NCI-H1105 treated with DMSO at 0.1 percent for 48 hours (cell line): ENCODE measurements at regions not wholly inside any gene's neighbourhood (a gene's known extent, or its start where the extent isn't known, plus 50 kb on each side); places are given as distances from the start of the nearest gene placed in this dataset.
A peak's percentile ranks its signal among the peaks of the same experiment; 100 is the strongest.

Experiments used
- DNase-seq: peaks from one replicate; lab custom pipeline; 2025; lab: John Stamatoyannopoulos, UW

- no peak for DNase-seq
These were observed 51.0 kb downstream of the FAT4 start for GRCh38 chr4:125365731-125366130.

GRCh38 chr4:125368146-125368545 is 53.4 kb downstream of the FAT4 start:
- DNase-seq = peak; percentile 42

- no peak for DNase-seq
These were observed 53.9 kb downstream of the FAT4 start for GRCh38 chr4:125368671-125369081.

DNA sequence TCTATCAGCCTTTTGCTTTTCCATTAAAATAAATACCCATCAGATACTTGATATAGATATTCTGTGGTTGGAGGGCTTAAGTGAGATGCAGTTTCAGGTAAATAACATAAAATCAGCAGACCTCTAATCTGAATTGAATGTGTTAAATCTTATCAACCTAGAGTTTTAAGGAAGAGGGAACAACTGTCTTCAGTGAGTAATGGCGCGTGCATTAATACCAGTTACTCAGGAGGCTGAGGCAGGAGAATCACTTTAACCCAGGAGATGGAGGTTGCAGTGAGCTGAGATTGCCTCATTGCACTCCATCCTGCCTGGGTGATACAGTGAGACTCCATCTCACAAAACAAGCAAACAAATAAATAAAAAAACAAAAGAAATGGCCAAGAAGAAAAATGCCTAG is 54.3 kb downstream of the FAT4 start:
- no peak for DNase-seq

DNA sequence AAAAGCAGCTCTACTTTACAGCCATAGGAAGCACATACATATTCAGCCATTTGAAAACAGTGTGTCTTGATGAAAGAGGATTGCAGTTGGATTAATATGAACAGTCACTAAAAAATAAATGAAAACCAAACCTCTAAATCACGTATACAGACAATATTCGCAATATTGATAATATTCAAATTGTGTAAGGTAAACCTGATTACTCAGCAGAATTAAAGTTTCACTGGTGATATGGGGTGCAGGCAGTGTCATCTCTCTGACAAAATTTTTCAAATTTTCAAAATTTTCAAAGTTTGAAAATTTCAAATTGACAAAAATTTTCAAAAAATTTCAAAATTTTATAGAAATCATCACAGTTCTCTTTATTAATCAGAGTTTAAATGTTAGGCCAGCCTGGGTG is 55.7 kb downstream of the FAT4 start:
- no peak for DNase-seq

DNA sequence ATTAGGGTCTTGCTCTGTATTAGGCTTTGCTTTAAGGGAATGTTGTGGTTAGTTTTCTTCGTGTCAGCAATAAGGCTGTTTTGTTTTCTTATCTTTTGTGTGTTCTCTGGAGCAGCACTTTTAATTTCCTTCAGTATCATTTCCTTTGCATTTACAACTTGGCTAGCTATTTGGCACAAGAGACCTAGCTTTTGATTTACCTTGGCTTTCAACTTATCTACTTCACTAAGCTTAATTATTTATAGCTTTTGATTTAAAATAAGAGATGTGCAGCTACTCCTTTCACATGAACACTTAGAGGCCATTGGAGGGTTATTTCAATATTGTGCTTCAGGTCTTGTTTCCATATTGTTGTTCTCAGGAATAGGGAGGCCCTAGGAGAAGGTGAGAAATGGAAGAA is 68.2 kb downstream of the FAT4 start:
- no peak for DNase-seq

GRCh38 chr4:125387770-125388169 is 73.0 kb downstream of the FAT4 start:
- no peak for DNase-seq

DNA sequence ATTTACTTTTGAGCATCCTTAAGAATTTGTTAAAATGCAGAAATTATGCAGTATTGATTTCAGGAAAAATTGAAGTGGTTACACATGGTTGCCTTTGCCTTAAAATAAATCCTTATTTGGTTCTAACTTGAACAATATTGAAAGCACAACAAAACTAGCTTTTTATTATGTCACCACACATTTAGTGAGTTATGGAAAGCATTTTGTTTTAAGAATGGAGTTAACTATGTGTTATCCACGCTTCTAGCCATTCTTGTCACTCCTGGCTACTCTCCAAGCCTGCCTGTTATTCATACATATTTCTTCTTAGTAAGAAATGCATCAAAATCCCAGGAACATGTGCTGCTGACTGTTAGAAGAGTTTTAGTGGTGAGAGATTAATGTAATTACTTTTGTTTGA is 73.9 kb downstream of the FAT4 start:
- no peak for DNase-seq

DNA sequence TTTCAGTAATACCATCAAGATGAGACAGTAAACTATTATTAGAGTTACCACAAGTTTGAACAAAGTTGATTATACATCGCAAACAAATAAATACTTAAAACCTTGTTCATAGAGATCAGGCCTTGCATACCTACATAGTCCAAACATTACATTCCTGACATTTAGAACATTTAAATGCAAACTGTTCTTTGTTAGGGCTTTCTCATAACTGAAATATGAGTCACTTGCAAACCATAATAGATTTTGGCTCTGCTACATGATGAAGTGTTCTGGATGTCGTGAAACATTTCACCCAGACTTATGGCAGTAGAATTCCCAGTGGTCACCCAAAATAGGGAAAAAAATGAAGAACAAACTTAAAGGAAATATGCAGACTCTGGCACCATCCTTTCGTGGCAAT is 75.0 kb downstream of the FAT4 start:
- DNase-seq = no peak

GRCh38 chr4:125390126-125390525 is 75.4 kb downstream of the FAT4 start:
- no peak for DNase-seq

GRCh38 chr4:125390727-125391126 is 76.0 kb downstream of the FAT4 start:
- DNase-seq = no peak

GRCh38 chr4:125392694-125393093 is 77.9 kb downstream of the FAT4 start:
- DNase-seq = no peak

DNA sequence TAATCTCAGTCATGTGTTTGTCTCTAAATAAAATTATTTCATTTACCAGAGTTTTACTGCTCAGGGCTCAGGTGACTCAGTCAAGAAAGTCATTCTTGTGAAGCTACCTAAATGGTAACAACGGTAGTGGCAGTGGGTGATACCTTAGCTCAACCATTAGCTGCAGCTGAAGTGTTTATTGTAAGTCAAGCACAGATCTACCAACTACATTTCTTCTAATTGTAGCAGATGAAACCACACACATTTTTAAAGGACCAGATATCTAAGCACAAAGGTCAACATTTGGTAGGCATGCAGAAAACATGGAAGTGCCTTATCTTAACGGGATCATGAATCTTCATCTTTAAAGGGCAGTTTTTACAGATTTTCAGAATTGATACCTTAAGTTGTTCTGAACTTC is 79.1 kb downstream of the FAT4 start:
- no peak for DNase-seq

DNA sequence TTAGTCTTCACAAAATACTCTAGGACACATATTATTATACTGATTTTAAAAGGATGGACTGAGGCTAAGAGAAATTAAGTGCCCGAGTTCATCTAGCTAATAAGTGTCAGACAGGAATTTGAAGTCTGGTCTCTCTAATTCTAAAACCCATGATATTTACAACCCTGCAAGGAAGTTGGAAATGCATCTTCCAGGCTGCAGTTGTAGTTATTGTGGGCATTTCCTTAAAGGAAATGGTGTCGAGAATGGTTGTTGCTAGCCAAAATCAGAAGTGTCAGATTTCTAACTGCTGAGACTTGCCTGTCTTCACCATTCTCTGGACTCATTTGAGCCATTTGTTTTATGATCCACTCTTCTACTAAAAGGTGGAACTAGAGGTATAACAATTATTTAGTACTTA is 82.5 kb downstream of the FAT4 start:
- no peak for DNase-seq

GRCh38 chr4:125398263-125399002 is 83.7 kb downstream of the FAT4 start:
- no peak for DNase-seq

- no peak for DNase-seq
These were observed 86.0 kb downstream of the FAT4 start for GRCh38 chr4:125400756-125401155.

DNA sequence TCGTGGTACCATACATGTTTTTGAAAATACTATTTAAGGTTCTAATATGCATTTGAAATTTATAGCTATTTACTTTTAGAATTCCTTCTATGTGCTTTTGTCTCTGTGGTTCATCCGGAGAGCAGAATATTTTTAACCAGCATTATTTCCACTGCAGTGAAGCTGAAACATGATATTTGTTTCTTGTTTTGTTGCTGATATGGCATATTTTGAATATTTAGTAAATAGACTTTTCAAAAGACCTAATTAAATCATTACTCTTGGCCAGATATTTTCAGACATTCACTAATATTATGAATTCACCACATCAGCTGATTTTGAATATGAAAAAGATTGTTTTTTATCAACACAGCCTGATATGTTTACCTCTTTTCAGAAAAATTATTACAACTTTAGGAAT is 87.0 kb downstream of the FAT4 start:
- no peak for DNase-seq

GRCh38 chr4:125420526-125420925 is 105.8 kb downstream of the FAT4 start:
- peak; percentile 54 for DNase-seq

DNA sequence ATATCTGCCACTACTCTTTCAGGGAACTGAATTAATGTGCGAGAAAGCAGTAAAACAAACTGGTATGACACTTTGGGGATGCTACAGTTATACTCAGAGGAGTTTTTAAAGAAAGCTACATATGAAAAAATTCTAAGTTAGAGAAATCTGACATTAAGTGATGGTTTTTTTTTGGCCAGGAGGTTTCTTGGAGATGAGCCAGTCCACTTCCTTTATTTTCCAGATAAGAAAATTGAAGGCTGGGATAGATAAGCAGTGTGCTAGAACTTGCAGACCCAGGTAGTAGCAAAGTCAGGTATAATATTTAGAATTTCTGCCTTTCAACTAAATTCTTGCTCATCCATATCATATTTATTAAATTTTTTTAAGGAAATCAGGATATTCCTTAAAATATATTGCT is 106.8 kb downstream of the FAT4 start:
- peak; percentile 3 for DNase-seq

DNA sequence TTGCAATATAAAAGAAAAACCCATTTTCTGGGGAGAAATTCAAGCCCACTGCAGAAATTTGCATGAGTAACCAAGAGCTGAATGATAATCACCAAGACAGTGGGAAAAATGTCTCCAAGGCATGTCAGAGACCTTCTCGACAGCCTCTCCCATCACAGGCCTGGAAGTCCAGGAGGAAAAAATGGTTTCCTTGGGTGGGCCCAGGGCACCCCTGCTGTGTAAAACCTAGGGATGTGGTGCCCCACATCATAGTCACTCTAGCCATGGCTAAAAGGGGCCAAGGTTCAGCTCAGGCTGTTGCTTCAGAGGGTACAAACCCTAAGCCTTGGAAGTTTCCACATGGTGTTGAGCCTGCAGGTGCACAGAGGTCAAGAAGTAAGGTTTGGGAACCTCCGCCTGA is 108.4 kb downstream of the FAT4 start:
- no peak for DNase-seq

DNA sequence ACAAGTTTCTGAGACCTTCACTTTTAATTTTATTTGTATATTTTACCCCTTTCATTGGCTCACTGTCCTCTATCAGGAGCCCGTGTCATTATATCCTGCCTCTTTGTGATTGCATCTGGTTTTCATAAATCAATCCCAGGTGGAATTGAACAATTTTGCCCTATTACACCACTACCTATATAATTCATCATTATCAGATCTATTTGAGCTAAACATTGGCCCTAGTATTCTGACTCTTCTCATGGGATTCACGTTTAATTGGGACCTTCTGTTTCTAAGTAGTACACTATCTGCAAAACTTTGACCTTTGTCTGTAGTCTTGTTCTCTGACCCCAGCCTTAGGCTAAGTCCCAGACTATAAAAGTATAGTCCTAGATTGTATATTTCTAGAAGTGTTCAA is 114.1 kb downstream of the FAT4 start:
- DNase-seq = no peak

- no peak for DNase-seq
These were observed 115.3 kb downstream of the FAT4 start for GRCh38 chr4:125430086-125430485.

DNA sequence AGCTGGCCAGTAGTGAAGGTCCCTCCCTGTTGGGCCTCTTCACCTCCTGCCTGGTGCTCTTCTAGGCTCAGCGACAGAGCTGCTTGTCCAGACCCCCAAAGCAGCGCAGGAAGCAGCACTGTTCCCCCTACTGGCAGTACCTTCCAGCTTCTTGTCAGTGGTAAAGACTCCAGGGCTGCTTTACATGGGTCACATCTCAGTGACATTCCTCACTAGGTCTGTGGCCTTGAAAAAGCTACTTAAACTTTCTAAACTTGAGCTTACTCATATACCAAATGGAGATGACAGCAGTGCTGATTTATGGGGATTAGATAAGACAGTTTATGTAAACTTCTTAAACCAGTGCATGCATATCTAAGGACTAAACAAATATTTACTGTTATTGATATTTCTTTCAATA is 117.3 kb downstream of the FAT4 start:
- DNase-seq = no peak

GRCh38 chr4:125433453-125433852 is 118.7 kb downstream of the FAT4 start:
- no peak for DNase-seq

DNA sequence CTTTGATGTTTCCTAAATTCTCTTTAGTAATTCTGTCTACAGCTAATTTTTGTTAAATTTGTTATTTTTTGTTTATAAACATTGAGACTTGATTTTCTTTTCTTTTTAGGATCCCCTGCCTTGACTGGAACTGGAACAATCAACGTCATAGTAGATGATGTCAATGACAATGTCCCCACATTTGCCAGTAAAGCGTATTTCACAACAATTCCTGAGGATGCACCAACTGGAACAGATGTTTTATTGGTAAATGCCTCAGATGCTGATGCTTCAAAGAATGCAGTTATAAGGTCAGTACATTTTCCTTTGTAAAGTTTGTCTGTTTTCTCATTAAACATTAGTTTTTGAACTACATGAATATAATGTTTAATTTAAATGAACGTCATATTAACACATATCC is 119.4 kb downstream of the FAT4 start:
- no peak for DNase-seq
